SH-SY5Y (cell line): ENCODE measurements at regions not wholly inside any gene's neighbourhood (a gene's known extent, or its start where the extent isn't known, plus 50 kb on each side); places are given as distances from the start of the nearest gene placed in this dataset.

Experiments
- GATA2 ChIP-seq: IDR thresholded peaks from 2 replicates; pipeline ENCODE4 v1.6.1; 2011; ENCODE audit warnings: mild to moderate bottlenecking, low read depth, low read length
- GATA3 ChIP-seq: IDR thresholded peaks from 2 replicates; pipeline ENCODE4 v1.6.1; 2011; ENCODE audit warnings: low read depth, mild to moderate bottlenecking, low read length, moderate library complexity

DNA sequence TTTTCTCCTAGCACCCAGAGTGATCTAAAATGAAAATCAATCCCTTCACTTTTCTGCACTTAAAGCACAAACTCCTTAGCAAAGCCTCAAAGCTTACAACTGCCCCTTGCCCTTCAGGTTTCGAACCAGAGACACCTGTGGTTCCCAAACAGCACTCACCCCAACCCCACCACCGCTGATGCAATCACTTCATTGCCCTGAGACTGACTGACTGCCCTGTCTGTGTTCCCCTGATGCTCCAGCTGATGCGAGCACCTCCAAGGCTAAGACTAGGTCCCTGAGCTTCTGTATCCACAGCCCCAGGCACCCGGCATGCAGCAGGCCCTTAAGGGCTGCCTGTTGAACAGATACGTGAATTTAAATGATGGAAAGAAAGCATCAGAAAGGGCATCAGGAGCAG is 127.3 kb downstream of the ZNF621 start:
- TF ChIP-seq GATA2 (no peak), GATA3 (no peak)
